HG03439 (cell line): ENCODE measurements at regions not wholly inside any gene's neighbourhood (a gene's known extent, or its start where the extent isn't known, plus 50 kb on each side); places are given as distances from the start of the nearest gene placed in this dataset.

Experiments used
- ATAC-seq: cut with Tn5 transposase; IDR thresholded peaks from one replicate; pipeline ENCODE4 v1.9.1; 2021; ENCODE audit warnings: mild to moderate bottlenecking, moderate library complexity; ENCODE audit not compliant: unreplicated experiment

- no peak for ATAC-seq
Observed at GRCh38 chr7:42858570-42858969, 53.3 kb downstream of the C7orf25 start.

GRCh38 chr7:42856605-42856987 is 55.3 kb downstream of the C7orf25 start:
- no peak for ATAC-seq

- ATAC-seq: no peak
Observed at GRCh38 chr7:42854571-42855118, 57.2 kb downstream of the C7orf25 start.

- ATAC-seq: no peak
Observed at GRCh38 chr7:42852531-42852930, 59.3 kb downstream of the C7orf25 start.

GRCh38 chr7:42843205-42843800 is 68.6 kb downstream of the C7orf25 start:
- no peak for ATAC-seq

GRCh38 chr7:42834676-42835075 is 77.2 kb downstream of the C7orf25 start:
- ATAC-seq: no peak

- no peak for ATAC-seq
Observed at GRCh38 chr7:42833411-42833810, 78.5 kb downstream of the C7orf25 start.

- ATAC-seq: no peak
Observed at GRCh38 chr7:42832667-42833066, 79.2 kb downstream of the C7orf25 start.

GRCh38 chr7:42831718-42832522 is 80.0 kb downstream of the C7orf25 start:
- ATAC-seq: no peak

- ATAC-seq: no peak
Observed at GRCh38 chr7:42831006-42831717, 80.7 kb downstream of the C7orf25 start.

GRCh38 chr7:42812779-42813178 is 99.1 kb downstream of the C7orf25 start:
- no peak for ATAC-seq

GRCh38 chr7:42805601-42806000 is 106.3 kb downstream of the C7orf25 start:
- no peak for ATAC-seq

- no peak for ATAC-seq
Observed at GRCh38 chr7:42794673-42795072, 117.2 kb downstream of the C7orf25 start.

GRCh38 chr7:42792841-42793240 is 119.0 kb downstream of the C7orf25 start:
- no peak for ATAC-seq

- no peak for ATAC-seq
Observed at GRCh38 chr7:42790196-42790595, 121.7 kb downstream of the C7orf25 start.

GRCh38 chr7:42774436-42774835 is 137.4 kb downstream of the C7orf25 start:
- ATAC-seq: no peak

- ATAC-seq: no peak
Observed at GRCh38 chr7:42770114-42770513, 141.8 kb downstream of the C7orf25 start.

GRCh38 chr7:42768045-42768444 is 143.8 kb downstream of the C7orf25 start:
- ATAC-seq: no peak

GRCh38 chr7:42766782-42767423 is 145.0 kb downstream of the C7orf25 start:
- ATAC-seq: no peak

GRCh38 chr7:42765931-42766330 is 145.9 kb downstream of the C7orf25 start:
- no peak for ATAC-seq

- no peak for ATAC-seq
Observed at GRCh38 chr7:42763137-42763551, 148.7 kb downstream of the C7orf25 start.
